CD14-positive monocyte (primary cell): ENCODE measurements at regions not wholly inside any gene's neighbourhood (a gene's known extent, or its start where the extent isn't known, plus 50 kb on each side); places are given as distances from the start of the nearest gene placed in this dataset.

ENCODE experiments used
- DNase-seq, 3 donors: peaks; one replicate each; pipeline ENCODE4 v3.0.0-alpha.2; 2011 to 2022
- H2AFZ ChIP-seq: 2 replicates; pipeline ENCODE4 v1.6.0; 2012; ENCODE audit warnings: mild to moderate bottlenecking, low read depth, low read length, inconsistent platforms; ENCODE audit not compliant: insufficient read depth, poor library complexity, severe bottlenecking
- H3K27ac ChIP-seq, 2 donors: 1 replicate in 1 of 2; 2 replicates in 1 of 2; pipeline ENCODE4 v1.5.1; 2012 to 2013; ENCODE audit warnings: low read length in 2 of 2, control low read depth in 1 of 2, inconsistent platforms in 1 of 2, low read depth in 1 of 2, mild to moderate bottlenecking in 1 of 2
- H3K27me3 ChIP-seq, 2 donors: one replicate each; pipeline versions ENCODE4 v1.6.0 to v1.6.1; 2011 to 2013; ENCODE audit warnings: low read length in 2 of 2; ENCODE audit not compliant: control insufficient read depth in 2 of 2, insufficient read depth in 2 of 2
- H3K36me3 ChIP-seq, 2 donors: replicated peaks in 1 of 2; 1 replicate in 1 of 2; 2 replicates in 1 of 2; pipeline versions ENCODE4 v1.5.1 to v1.6.1; 2012 to 2013; ENCODE audit warnings: low read length in 2 of 2, control low read depth in 1 of 2, inconsistent platforms in 1 of 2, mild to moderate bottlenecking in 1 of 2; ENCODE audit not compliant: insufficient read depth in 2 of 2, control insufficient read depth in 1 of 2
- H3K4me1 ChIP-seq, 2 donors: 1 replicate in 1 of 2; 2 replicates in 1 of 2; pipeline versions ENCODE4 v1.5.1 to v1.6.1; 2012 to 2013; ENCODE audit warnings: low read length in 2 of 2, control low read depth in 1 of 2, inconsistent platforms in 1 of 2, mild to moderate bottlenecking in 1 of 2, moderate library complexity in 1 of 2; ENCODE audit not compliant: insufficient read depth in 2 of 2, control insufficient read depth in 1 of 2
- H3K4me2 ChIP-seq: replicated peaks from 2 replicates; pipeline ENCODE3; 2012; ENCODE audit warnings: low read length, moderate library complexity, mild to moderate bottlenecking; ENCODE audit not compliant: poor library complexity, severe bottlenecking; ENCODE audit errors: extremely low read depth
- H3K4me3 ChIP-seq, 3 experiments: fragments of 200-600 bp in 1 of 3; sonication (generic) in 1 of 3; replicated peaks in 1 of 3; 1 replicate in 2 of 3; 2 replicates in 1 of 3; pipeline ENCODE4 v1.5.1; 2011 to 2013; ENCODE audit warnings: low read length in 3 of 3, mild to moderate bottlenecking in 3 of 3, control low read depth in 2 of 3, low read depth in 2 of 3, inconsistent platforms in 1 of 3, moderate library complexity in 1 of 3
- H3K79me2 ChIP-seq: 2 replicates; pipeline ENCODE4 v1.6.0; 2012; ENCODE audit warnings: mild to moderate bottlenecking, control low read depth, inconsistent platforms, low read length, moderate library complexity; ENCODE audit not compliant: insufficient read depth
- H3K9ac ChIP-seq: 2 replicates; pipeline ENCODE4 v1.6.0; 2017; ENCODE audit warnings: low read length, mild to moderate bottlenecking; ENCODE audit not compliant: insufficient read depth, poor library complexity, severe bottlenecking
- H3K9me3 ChIP-seq, 2 donors: replicated peaks in 1 of 2; 1 replicate in 1 of 2; 2 replicates in 1 of 2; pipeline versions ENCODE4 v1.5.1 to v1.6.1; 2012 to 2013; ENCODE audit warnings: low read length in 2 of 2, control low read depth in 1 of 2; ENCODE audit not compliant: control insufficient read depth in 1 of 2, insufficient read depth in 1 of 2
- H4K20me1 ChIP-seq: 2 replicates; pipeline ENCODE4 v1.6.0; 2012; ENCODE audit warnings: mild to moderate bottlenecking, low read length, control low read depth, moderate library complexity; ENCODE audit not compliant: insufficient read depth
- H3K27ac Mint-ChIP-seq, 7 donors: one replicate each; pipeline ENCODE4 v1.8.0; 2020; ENCODE audit warnings: mild to moderate bottlenecking in 7 of 7, mixed read lengths in 7 of 7, moderate library complexity in 6 of 7, inconsistent platforms in 2 of 7
- H3K27me3 Mint-ChIP-seq, 3 donors: one replicate each; pipeline ENCODE4 v1.8.0; 2021 to 2022; ENCODE audit warnings: low read depth in 3 of 3, mild to moderate bottlenecking in 3 of 3, mixed read lengths in 3 of 3, moderate library complexity in 3 of 3, inconsistent platforms in 1 of 3
- H3K36me3 Mint-ChIP-seq, 2 donors: one replicate each; pipeline ENCODE4 v1.8.0; 2020; ENCODE audit warnings: mixed read lengths in 2 of 2, inconsistent platforms in 1 of 2, mild to moderate bottlenecking in 1 of 2
- H3K4me1 Mint-ChIP-seq: one replicate; pipeline ENCODE4 v1.8.0; 2020; ENCODE audit warnings: mild to moderate bottlenecking, mixed read lengths
- H3K4me3 Mint-ChIP-seq, 2 donors: one replicate each; pipeline ENCODE4 v1.8.0; 2020; ENCODE audit warnings: mild to moderate bottlenecking in 2 of 2, mixed read lengths in 2 of 2, moderate library complexity in 1 of 2
- H3K9me3 Mint-ChIP-seq, 7 donors: one replicate each; pipeline ENCODE4 v1.8.0; 2020 to 2022; ENCODE audit warnings: mixed read lengths in 7 of 7, mild to moderate bottlenecking in 6 of 7, moderate library complexity in 6 of 7, inconsistent platforms in 2 of 7
- WGBS: methylation state at CpG from one replicate; pipeline ENCODE4 v1.1.5; 2013; ENCODE audit warnings: missing lambda C conversion rate; ENCODE audit not compliant: insufficient coverage; 5-methylcytosine and 5-hydroxymethylcytosine counted together
- intact Hi-C, 2 donors: fragments of 100-400 bp; cut with micrococcal nuclease; formaldehyde crosslinking; loops; one replicate each; pipeline versions ENCODE4 v1.15.0 to v1.15.1; 2023
- TF ChIP-seq, protein P1 (sequence below): fragments of 200-600 bp; IDR thresholded peaks from one replicate; pipeline ENCODE4 v1.8.0; 2022; ENCODE audit warnings: antibody characterized with exemption, mild to moderate bottlenecking

DNA sequence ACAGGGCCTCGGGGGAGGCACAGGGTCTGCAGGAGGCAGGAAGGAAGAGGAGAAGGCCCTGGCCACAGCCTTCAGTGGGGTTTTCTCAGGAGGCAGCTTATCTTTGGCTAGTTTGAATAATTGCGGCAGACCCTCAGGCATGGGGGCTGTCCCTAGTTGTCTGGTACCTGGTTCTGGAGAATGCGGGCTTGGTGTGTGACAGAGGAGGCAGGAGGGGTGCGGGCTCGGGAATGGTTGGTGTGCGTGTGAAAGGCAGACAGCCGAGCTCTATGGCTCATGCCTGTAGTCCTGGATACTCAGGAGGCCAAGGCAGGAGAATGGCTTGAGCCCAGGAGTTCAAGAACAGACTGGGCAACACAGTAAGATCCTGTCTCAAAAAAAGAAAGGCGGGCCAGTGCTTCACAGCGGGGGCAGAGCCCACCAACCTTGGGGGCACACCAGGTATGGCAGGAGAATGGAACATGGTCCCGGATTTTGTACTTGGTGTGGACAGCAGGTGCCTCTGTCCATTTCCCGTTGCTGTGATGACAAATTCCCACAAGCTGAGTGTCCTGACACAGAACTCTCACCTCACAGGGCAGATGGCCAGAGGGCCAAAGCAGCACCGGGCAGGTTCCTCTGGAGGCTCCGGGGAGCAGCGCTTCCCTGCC lies 640.6 kb downstream of the TBC1D22A start:
- Histone ChIP-seq H2AFZ (no peak overlapping the region), H3K36me3 (no peaks in the 10 kb centered on the region), H3K4me3 (no peak overlapping the region), H4K20me1 (no peaks in the 10 kb centered on the region), H3K27me3 (no peaks in the 10 kb centered on the region), H3K4me2 (no peak overlapping the region), H3K9ac (no peak overlapping the region), H3K79me2 (no peaks in the 10 kb centered on the region), H3K27ac (no peak overlapping the region), H3K9me3 (no peaks in the 10 kb centered on the region), H3K4me1 (no peaks in the 10 kb centered on the region)
- Mint-ChIP-seq H3K4me1 (peaks cover 5% of the 10 kb centered on the region), H3K27me3 (peaks cover 1 to 6% (median 5%) of the 10 kb centered on the region in 3 donors), H3K27ac (no peak overlapping the region), H3K9me3 (no peaks in the 10 kb centered on the region), H3K36me3 (no peaks in the 10 kb centered on the region), H3K4me3 (no peak overlapping the region)
- intact Hi-C loops = no loop called here
- WGBS = 84% methylated on average over 12 of the region's 14 CpGs
- TF ChIP-seq, protein P1, sequence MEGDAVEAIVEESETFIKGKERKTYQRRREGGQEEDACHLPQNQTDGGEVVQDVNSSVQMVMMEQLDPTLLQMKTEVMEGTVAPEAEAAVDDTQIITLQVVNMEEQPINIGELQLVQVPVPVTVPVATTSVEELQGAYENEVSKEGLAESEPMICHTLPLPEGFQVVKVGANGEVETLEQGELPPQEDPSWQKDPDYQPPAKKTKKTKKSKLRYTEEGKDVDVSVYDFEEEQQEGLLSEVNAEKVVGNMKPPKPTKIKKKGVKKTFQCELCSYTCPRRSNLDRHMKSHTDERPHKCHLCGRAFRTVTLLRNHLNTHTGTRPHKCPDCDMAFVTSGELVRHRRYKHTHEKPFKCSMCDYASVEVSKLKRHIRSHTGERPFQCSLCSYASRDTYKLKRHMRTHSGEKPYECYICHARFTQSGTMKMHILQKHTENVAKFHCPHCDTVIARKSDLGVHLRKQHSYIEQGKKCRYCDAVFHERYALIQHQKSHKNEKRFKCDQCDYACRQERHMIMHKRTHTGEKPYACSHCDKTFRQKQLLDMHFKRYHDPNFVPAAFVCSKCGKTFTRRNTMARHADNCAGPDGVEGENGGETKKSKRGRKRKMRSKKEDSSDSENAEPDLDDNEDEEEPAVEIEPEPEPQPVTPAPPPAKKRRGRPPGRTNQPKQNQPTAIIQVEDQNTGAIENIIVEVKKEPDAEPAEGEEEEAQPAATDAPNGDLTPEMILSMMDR = no peak
- no peak for DNase-seq

DNA sequence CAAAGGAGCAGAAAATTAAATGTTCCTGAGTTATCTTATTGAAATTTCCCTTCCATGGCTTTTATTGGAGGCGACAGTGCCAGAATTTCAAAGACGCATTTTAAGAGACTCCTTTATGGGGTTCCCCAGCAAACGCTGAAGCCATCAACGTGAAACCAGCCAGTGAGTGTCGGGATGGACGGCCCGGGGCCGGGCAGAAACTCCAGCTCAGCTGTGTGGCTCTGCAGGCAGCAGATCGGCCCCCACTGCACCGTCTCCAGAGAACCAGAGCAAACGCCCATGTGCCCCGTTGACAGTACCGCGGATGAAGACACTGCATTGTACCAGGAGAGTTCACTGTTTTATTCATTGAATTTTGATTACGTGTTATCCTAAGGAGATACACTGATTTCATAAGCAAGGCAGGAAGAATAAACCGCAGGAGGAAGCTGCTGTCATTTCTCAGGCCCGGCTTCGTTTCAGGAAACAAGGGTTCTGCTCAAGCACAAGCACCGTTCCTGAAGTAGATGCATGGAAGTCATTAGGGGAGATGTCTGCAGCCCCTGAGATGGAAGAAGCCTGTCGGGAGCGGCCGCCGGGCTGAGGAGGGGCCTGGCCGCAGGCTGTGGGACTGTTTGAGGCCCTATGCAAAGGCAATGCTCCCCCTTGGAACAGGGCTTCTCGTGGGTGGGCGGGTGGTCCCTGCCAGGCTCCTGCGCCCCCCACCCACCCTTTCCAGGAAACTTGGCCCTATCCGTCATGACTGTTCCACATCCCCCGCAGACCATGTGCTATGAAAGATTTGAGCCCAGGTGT lies 639.7 kb downstream of the TBC1D22A start:
- Histone ChIP-seq H4K20me1 (no peaks in the 10 kb centered on the region), H3K27me3 (no peaks in the 10 kb centered on the region), H3K4me2 (no peak overlapping the region), H3K4me1 (no peaks in the 10 kb centered on the region), H2AFZ (no peak overlapping the region), H3K36me3 (no peaks in the 10 kb centered on the region), H3K4me3 (no peak overlapping the region), H3K9me3 (no peaks in the 10 kb centered on the region), H3K27ac (no peak overlapping the region), H3K79me2 (no peaks in the 10 kb centered on the region), H3K9ac (no peak overlapping the region)
- DNase-seq = no peak
- Mint-ChIP-seq H3K4me1 (peaks cover 5% of the 10 kb centered on the region), H3K27ac (no peak overlapping the region), H3K4me3 (no peak overlapping the region), H3K27me3 (peaks cover 0 to 6% (median 2%) of the 10 kb centered on the region in 3 donors), H3K9me3 (no peaks in the 10 kb centered on the region), H3K36me3 (no peaks in the 10 kb centered on the region)
- 50% methylated on average over 24 of the region's 29 CpGs for WGBS
- intact Hi-C loops = no loop called here
- TF ChIP-seq, protein P1 = no peak
